ENCODE measurements at regions not wholly inside any gene's neighbourhood (a gene's known extent, or its start where the extent isn't known, plus 50 kb on each side); places are given as distances from the start of the nearest gene placed in this dataset.

DNA sequence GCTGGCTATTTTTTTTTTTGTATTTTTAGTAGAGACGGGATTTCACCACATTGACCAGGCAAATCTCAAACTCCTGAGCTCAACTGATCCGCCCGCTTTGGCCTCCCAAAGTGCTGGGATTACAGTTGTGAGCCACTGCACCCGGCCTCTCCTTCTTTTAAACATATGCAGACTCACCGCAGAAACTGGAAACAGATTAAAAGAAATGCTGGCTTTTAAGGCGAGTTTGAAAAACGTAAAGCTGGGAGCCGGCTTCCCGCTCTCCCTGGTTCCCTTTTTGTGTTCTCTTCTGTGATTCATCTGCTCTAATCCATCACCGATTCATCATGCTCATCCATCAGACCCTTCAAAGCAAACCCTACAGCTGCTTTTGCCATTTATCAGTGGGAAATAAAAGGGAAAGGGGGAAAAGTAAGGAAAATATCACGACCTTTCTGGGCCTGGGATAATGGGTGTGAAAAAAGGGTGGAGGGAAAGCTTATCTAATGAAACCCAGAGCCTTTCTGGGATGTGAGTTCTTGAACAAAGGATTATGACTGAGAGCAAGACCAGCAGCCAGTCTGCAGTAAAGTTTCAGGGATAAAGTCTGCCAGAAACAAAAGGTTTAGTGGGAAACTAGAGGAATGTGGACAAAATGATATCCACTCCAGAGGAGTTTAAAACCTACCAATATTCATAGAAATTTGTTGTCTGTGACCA, 92.3 kb upstream of the LRIG1 start:
- H3K27me3 Mint-ChIP-seq (ENCODE audit: insufficient read depth, low read depth) = no peaks in the 10 kb centered on the region
- no peak overlapping the region for H2AFZ ChIP-seq (replicated peaks)
- DNase-seq (ENCODE audit: low spot score) = peak; percentile 69
- H3K9ac ChIP-seq = no peak overlapping the region
- no peaks in the 10 kb centered on the region for H4K20me1 ChIP-seq (ENCODE audit: low read depth)
- peaks cover 46% of the 10 kb centered on the region for H3F3A ChIP-seq (ENCODE audit: low read depth)
- peak overlapping the region; percentile 99 for H3K27ac ChIP-seq
- peak overlapping the region; percentile 40 for H3K4me3 ChIP-seq
- H3K4me2 ChIP-seq = peak overlapping the region; percentile 72
- peak overlapping the region; percentile 70 for H3K4me3 Mint-ChIP-seq
- peak overlapping the region; percentile 99 for H3K27ac Mint-ChIP-seq
- no peaks in the 10 kb centered on the region for H3K9me3 ChIP-seq (ENCODE audit: low read depth)
- peaks cover 59% of the 10 kb centered on the region for H3K4me1 Mint-ChIP-seq
- no peaks in the 10 kb centered on the region for H3K36me3 Mint-ChIP-seq
- no peaks in the 10 kb centered on the region for H3K27me3 ChIP-seq
- peaks cover 6% of the 10 kb centered on the region for H3K9me3 Mint-ChIP-seq
- H3K79me2 ChIP-seq (ENCODE audit: low read depth) = no peaks in the 10 kb centered on the region
- no peaks in the 10 kb centered on the region for H3K36me3 ChIP-seq
- TF ChIP-seq EZH2 (IDR thresholded peaks at IDR 0.05) = no peak
- TF ChIP-seq, protein P1, sequence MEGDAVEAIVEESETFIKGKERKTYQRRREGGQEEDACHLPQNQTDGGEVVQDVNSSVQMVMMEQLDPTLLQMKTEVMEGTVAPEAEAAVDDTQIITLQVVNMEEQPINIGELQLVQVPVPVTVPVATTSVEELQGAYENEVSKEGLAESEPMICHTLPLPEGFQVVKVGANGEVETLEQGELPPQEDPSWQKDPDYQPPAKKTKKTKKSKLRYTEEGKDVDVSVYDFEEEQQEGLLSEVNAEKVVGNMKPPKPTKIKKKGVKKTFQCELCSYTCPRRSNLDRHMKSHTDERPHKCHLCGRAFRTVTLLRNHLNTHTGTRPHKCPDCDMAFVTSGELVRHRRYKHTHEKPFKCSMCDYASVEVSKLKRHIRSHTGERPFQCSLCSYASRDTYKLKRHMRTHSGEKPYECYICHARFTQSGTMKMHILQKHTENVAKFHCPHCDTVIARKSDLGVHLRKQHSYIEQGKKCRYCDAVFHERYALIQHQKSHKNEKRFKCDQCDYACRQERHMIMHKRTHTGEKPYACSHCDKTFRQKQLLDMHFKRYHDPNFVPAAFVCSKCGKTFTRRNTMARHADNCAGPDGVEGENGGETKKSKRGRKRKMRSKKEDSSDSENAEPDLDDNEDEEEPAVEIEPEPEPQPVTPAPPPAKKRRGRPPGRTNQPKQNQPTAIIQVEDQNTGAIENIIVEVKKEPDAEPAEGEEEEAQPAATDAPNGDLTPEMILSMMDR (IDR thresholded peaks at IDR 0.05) = no peak
- no peak for TF ChIP-seq EZH2phosphoT487 (IDR thresholded peaks at IDR 0.05)
- H3K4me1 ChIP-seq = peaks cover 59% of the 10 kb centered on the region

DNA sequence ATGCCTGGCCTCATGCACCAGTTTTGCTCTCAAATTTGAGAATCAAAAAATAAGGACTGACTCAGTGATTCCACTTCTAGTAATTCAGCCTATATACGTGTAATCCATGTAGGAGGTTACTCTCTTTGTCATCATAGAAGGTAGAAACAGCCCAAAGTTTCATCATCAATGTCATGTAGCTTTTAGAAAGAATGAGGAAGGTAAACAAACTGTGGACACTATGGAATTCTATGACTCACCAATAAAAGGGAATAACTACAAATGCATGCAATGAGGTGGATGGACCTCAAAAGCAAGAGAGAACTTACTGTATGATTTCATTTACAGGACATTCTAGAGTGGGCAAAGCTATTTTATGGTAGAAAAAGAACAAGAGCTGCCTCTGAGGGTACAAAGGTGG, 93.2 kb upstream of the LRIG1 start:
- Histone ChIP-seq H3K4me1 (peaks cover 64% of the 10 kb centered on the region), H3K27ac (peak overlapping the region; percentile 99), H3K36me3 (no peaks in the 10 kb centered on the region), H3K27me3 (no peaks in the 10 kb centered on the region), H3F3A (ENCODE audit: low read depth) (peaks cover 46% of the 10 kb centered on the region), H2AFZ (replicated peaks) (no peak overlapping the region), H4K20me1 (ENCODE audit: low read depth) (no peaks in the 10 kb centered on the region), H3K4me3 (no peak overlapping the region), H3K9me3 (ENCODE audit: low read depth) (no peaks in the 10 kb centered on the region), H3K79me2 (ENCODE audit: low read depth) (no peaks in the 10 kb centered on the region), H3K9ac (no peak overlapping the region), H3K4me2 (peak overlapping the region; percentile 72)
- peak overlapping the region; percentile 20 for H3K27ac Mint-ChIP-seq
- TF ChIP-seq, protein P1 (IDR thresholded peaks at IDR 0.05) = no peak
- TF ChIP-seq EZH2phosphoT487 (IDR thresholded peaks at IDR 0.05) = no peak
- no peak for TF ChIP-seq EZH2 (IDR thresholded peaks at IDR 0.05)
- no peaks in the 10 kb centered on the region for H3K36me3 Mint-ChIP-seq
- H3K4me1 Mint-ChIP-seq = peaks cover 67% of the 10 kb centered on the region
- H3K4me3 Mint-ChIP-seq = no peak overlapping the region
- DNase-seq (ENCODE audit: low spot score) = no peak
- no peaks in the 10 kb centered on the region for H3K27me3 Mint-ChIP-seq (ENCODE audit: insufficient read depth, low read depth)
- peaks cover 6% of the 10 kb centered on the region for H3K9me3 Mint-ChIP-seq

DNA sequence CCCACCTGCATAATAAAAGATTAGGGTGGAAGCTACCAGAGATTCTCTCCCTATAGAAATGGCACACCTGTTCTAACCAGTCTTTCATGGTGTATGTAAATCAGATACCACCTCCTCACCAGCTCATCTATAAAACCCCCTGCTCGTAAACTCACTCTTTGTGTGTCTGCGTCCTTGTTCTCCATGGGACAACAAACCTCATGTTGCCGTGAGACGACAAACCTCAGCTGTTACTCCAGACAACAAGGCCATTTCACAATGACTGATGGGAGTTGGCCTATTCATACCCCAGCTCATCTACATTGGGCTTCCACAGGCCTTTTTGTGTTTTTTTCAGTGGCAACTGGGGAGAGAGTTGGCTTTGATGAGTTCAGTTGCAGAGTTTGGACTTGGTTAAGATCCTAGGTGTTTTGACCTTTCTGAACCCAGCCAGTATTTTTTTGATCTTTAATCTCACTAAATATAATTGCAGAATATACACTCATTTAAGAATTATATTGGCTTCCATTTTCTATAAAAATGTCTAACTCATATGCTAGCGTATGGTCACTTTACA, 96.6 kb upstream of the LRIG1 start:
- no peaks in the 10 kb centered on the region for H4K20me1 ChIP-seq (ENCODE audit: low read depth)
- no peak overlapping the region for H3K4me2 ChIP-seq
- Mint-ChIP-seq H3K27me3 (ENCODE audit: insufficient read depth, low read depth) (no peaks in the 10 kb centered on the region), H3K36me3 (no peaks in the 10 kb centered on the region), H3K4me3 (no peak overlapping the region), H3K27ac (no peak overlapping the region), H3K4me1 (peaks cover 51% of the 10 kb centered on the region), H3K9me3 (no peaks in the 10 kb centered on the region)
- H3K4me1 ChIP-seq = peaks cover 52% of the 10 kb centered on the region
- no peaks in the 10 kb centered on the region for H3K27me3 ChIP-seq
- H3K27ac ChIP-seq = no peak overlapping the region
- H3K36me3 ChIP-seq = no peaks in the 10 kb centered on the region
- H3K79me2 ChIP-seq (ENCODE audit: low read depth) = no peaks in the 10 kb centered on the region
- H3K9ac ChIP-seq = no peak overlapping the region
- H3F3A ChIP-seq (ENCODE audit: low read depth) = peaks cover 30% of the 10 kb centered on the region
- H3K4me3 ChIP-seq = no peak overlapping the region
- no peak overlapping the region for H2AFZ ChIP-seq (replicated peaks)
- no peak for DNase-seq (ENCODE audit: low spot score)
- TF ChIP-seq EZH2 (IDR thresholded peaks at IDR 0.05) (no peak), EZH2phosphoT487 (IDR thresholded peaks at IDR 0.05) (no peak)
- TF ChIP-seq, protein P1 (IDR thresholded peaks at IDR 0.05) = no peak
- no peaks in the 10 kb centered on the region for H3K9me3 ChIP-seq (ENCODE audit: low read depth)

Data from neural progenitor cell (in vitro differentiated cells).